GM19238 (cell line): ENCODE measurements at regions not wholly inside any gene's neighbourhood (a gene's known extent, or its start where the extent isn't known, plus 50 kb on each side); places are given as distances from the start of the nearest gene placed in this dataset.

ENCODE experiments used
- DNase-seq: peaks from one replicate; pipeline ENCODE4 v3.0.0; 2011; ENCODE audit warnings: low spot score; ENCODE audit not compliant: insufficient read length

DNA sequence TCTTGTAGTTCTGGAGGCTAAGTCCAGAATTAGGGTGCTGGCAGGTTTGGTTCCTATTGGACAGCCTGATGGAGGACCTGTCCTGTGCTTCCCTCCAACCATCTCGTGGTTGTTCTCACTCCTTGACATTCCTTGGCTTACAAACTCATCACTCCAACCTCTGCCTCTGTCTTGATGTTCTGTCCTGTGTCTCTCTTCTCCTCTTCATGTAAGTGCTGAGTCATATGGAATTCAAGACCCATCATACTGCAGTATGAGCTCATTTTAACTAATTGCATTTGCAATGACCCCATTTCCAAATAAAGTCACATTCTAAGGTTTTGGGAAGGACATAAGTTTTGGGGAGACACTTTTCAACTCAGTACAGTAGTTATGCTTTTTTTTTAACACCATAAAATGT, 374.7 kb downstream of the TRIB2 start:
- no peak for DNase-seq

GRCh38 chr2:13091861-13092378, 375.2 kb downstream of the TRIB2 start:
- no peak for DNase-seq

- no peak for DNase-seq
These were observed 376.8 kb downstream of the TRIB2 start for GRCh38 chr2:13093416-13093991.

DNA sequence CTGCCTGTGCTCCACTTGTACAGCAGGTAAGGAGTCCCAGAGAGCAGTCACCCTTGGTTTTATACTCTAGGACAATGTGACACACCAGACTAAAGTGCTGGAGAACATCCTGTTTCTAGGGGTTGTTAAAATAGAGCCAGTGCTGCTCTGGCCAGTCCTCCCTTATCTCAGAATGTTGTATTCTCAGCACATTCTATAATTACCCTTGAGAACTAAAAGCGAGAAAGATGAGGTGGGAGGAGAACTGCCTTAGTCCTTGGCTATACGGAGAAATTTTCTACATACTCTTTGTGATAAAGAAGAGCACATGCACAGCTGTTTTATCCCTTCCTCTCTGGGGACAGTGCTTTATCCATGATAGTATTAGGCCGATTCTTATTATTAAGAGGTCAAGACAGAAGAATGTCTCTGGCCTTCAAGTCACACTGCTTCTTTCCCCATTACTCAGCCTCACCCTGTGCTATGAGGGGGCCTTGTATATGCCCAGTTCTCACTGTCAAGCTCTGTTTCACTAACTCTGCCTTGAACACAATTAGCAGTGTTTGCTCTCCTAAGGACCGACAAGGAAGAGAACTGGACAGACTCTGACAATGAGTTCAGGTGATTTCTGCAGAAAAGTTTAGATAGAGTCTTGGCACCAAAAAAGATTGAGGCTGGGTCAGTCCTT, 385.8 kb downstream of the TRIB2 start:
- no peak for DNase-seq

DNA sequence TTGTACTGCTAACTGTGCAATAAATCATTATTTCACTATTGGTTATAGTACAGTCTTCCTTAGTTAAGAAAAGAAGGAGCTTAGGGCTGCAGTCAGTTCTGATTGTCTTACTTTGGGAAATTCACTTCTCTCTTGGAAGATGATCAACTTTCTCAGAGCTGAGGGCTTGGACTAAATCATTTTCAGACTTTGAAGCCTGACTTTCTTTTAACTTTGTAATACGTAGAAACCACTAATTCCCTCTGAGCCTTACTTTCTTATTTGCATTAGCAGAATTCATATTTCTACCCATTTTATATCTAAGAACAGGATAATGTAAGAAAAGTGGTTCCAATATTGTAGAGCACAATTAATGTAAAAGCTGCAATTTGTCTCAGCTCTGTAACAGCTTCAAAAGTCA, 386.4 kb downstream of the TRIB2 start:
- no peak for DNase-seq

GRCh38 chr2:13103778-13104493, 387.2 kb downstream of the TRIB2 start:
- no peak for DNase-seq

GRCh38 chr2:13104723-13105122, 388.0 kb downstream of the TRIB2 start:
- DNase-seq, result no peak

DNA sequence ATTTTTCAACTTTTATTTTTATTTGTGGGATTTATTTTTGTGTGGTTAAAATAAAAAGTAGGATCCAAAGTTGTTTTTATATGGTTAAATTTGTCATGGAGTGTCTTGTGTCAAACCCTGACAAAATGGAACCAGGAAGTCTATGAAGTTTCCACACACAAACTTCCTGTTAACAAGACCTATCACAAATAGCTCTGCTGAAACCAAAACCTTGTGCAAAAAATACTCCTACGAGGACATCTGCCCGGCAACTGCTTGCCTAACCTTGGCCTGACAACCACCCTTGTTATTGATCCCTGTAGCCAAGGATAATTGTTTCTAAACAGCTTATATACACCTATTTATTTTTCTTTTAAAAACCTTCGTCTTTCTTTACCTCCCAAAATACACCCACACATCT, 389.6 kb downstream of the TRIB2 start:
- no peak for DNase-seq

DNA sequence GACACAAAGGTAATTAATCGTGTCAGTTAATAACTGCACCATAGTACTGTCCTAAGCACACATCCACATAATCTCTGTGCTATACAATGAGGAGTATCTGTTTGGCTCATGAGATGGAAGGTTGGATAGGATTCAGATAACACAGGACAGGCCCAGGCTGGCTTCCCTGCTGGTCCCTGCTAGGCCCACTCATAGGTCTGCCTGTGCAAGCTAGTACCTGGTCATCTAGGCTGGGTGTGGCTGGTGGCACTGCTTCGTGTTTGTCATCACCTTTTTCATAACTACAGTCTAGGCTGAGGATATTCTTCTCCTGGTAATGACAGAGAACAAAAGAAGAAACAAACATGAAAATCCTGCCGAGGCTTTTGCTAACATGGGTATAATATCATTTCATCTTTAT, 392.8 kb downstream of the TRIB2 start:
- DNase-seq, result no peak

- DNase-seq, result no peak
These were observed 394.1 kb downstream of the TRIB2 start for GRCh38 chr2:13110825-13111224.

DNA sequence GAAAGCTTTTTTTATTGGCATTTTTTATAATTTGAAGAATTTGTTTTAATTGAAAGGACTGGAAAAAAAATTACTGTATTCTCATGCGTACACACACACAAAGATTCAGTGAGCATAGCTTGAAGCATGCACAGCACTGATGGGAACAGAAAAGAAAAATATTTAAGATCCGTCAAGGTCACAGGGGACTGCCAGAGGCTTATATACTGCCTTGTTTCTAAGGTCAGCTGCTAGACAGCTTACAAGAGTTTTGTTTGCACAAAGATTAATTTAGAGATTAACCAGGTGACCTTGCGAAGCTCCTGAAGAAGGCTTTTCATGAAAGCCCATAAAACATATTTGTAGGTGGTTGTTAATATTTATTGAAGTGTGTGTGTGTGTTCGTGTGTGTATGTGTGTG, 396.3 kb downstream of the TRIB2 start:
- DNase-seq, result no peak

- DNase-seq, result no peak
These were observed 397.7 kb downstream of the TRIB2 start for GRCh38 chr2:13114391-13114790.

DNA sequence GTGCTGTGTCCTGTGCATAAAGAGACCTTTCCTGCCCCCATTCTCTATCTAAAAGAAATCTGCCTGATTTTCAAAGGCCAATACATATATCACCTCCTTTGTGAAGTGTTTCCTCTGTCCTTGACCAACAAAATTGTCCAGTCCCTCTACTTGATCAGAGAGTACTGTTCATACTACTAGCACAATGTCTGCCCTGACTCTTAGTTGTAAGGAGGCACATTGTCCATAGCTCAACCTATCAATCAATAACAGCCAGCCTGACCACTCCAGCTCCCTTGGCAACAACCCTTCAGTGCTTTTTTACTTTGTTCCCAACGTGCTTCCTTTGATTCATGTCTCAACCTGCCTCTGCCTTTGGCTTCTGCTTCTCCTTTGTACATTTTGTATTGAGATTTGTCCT, 398.9 kb downstream of the TRIB2 start:
- DNase-seq, result no peak

DNA sequence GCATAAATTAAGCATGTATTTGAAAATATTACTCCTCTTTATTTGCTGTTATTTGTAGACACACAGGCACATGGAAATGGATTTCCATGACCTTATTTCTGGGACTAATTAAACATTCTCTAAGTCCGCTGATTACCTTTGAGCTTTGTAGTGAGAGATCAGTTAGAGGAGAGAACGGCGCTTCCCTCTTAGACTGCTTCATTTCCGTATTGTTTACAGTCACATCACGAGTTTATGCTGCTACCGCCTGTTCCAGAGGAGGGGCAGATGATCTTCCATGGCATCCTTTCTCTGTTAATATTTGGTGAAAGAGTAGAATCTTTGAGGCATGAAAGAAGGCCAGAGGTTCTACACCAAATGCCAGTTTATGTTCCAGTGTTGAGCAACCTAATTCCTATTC, 404.4 kb downstream of the TRIB2 start:
- no peak for DNase-seq

DNA sequence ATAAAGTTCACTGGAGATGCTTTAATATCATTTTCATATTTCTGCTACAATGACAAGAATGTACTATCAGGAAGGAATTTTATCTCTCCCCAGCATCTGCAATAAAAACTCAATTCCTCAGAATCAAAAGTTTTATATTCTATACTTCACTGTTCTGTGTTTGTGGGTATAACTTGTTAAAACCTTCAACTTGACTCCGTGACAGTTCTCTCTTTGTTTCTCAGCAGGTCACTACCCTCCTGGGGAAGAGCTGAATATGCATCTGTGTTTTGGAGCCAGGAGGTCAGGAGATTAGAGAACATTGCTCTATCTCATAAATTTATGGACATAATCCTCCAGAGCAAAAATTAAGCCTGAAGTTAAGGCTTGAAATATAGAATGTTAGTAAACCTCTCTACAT, 411.4 kb downstream of the TRIB2 start:
- DNase-seq, result no peak

- DNase-seq, result no peak
These were observed 418.6 kb downstream of the TRIB2 start for GRCh38 chr2:13135369-13135768.

DNA sequence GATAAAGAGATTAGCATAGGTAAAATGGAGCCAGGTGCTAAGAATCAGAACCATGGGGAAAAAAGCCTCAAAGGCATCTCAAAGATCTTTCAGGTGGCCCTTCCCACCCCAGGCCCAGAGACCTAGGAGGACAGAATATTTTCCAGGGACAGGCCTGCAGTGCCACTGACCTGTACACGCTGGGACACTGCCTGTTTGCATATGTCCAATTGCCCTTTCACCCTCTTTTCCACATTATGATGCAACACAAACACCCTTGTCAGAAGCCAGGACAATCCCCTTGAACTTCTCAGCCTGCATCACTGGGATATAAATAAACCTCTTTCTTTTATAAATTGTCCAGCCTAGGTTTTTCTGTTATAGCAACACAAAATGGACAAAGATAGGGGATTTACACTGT, 419.1 kb downstream of the TRIB2 start:
- no peak for DNase-seq

GRCh38 chr2:13137679-13138078, 420.9 kb downstream of the TRIB2 start:
- DNase-seq, result no peak

GRCh38 chr2:13141315-13141714, 424.6 kb downstream of the TRIB2 start:
- no peak for DNase-seq

DNA sequence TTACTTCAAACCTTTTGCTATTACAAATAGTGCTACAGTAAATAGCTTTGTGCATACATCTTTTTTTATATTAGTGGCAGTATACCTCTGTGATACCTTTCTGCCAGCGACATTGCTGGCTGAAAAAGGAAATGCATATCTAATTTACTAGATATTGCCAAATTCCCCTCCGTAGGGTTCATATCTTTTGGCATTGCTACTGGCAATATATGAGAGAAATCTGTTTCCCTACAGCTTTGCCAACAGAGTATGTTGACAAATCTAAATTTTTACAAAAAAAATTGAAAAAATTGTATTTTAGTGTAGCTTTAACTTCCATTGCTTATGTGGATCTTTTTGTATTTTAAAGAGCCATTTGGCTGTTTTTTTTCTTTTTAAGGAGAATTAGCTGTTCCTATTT, 426.7 kb downstream of the TRIB2 start:
- DNase-seq, result no peak

DNA sequence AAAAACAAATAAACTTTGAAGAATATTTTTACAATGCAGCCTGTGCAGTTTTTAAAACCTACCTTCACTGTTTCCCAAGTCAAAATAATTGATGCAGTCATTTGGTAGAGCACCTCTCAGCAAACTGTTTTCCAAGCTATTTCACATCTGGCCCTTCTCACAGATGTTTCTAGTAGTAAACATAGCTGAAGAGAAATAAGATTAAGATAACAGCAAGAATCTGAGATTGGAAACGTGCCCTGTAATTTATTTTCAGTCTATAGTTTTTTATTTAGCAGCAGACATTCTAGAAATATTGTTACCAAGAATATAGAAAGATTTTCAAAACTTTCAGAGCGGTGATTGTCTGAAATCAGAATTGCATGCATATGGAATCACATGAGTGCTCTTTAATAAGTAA, 440.2 kb downstream of the TRIB2 start:
- no peak for DNase-seq

GRCh38 chr2:13158466-13158865, 441.7 kb downstream of the TRIB2 start:
- DNase-seq, result no peak

DNA sequence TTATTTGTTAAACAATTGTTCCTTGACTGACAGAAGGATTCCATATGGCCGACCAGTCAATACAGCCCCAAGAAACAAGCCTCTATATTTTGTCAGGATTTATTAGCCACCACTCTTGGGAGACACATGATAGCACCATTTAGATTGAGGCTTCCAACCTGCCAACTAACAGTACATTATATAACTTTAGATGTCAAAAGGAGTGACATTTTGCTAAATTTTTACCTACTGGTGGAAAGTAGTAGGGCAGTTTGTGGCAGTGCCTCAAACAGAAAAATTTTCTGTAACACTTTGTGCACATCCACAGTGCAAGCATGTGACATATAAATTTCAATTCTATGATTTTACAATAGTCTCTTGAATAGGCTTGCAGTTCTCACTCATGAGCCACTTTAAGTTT, 464.0 kb downstream of the TRIB2 start:
- no peak for DNase-seq
